K562 (cell line): ENCODE measurements at regions not wholly inside any gene's neighbourhood (a gene's known extent, or its start where the extent isn't known, plus 50 kb on each side); places are given as distances from the start of the nearest gene placed in this dataset.

ENCODE experiments used
- CREB1 ChIP-seq, 2 experiments: sonication (generic) in 1 of 2; formaldehyde crosslinking in 1 of 2; IDR thresholded peaks; 2 replicates each; pipeline versions ENCODE4 v1.6.1 to v1.8.0; 2012 to 2022; ENCODE audit warnings: inconsistent platforms in 1 of 2, mild to moderate bottlenecking in 1 of 2, missing genetic modification reagents in 1 of 2, moderate library complexity in 1 of 2
- CTCF ChIP-seq, 3 experiments: IDR thresholded peaks in 2 of 3; conservative IDR thresholded peaks in 1 of 3; 2 replicates each; pipeline ENCODE4 v1.5.1; 2011 to 2012; ENCODE audit warnings: low read length in 3 of 3, mild to moderate bottlenecking in 3 of 3, control low read depth in 2 of 3, improper control_type of control experiment in 1 of 3, inconsistent platforms in 1 of 3, low read depth in 1 of 3, mixed read lengths in 1 of 3, moderate library complexity in 1 of 3; ENCODE audit not compliant: insufficient read depth in 2 of 3
- EP300 ChIP-seq: IDR thresholded peaks from 2 replicates; pipeline ENCODE4 v1.6.1; 2012; ENCODE audit warnings: low read length, improper control_type of control experiment
- JUNB ChIP-seq: fragments of 450-650 bp; formaldehyde crosslinking; conservative IDR thresholded peaks from 2 replicates; pipeline ENCODE4 v1.4.0; 2020; ENCODE audit warnings: mild to moderate bottlenecking
- L3MBTL2 ChIP-seq: fragments of 450-650 bp; IDR thresholded peaks from 2 replicates; pipeline ENCODE4 v1.6.1; 2016; ENCODE audit warnings: mild to moderate bottlenecking, moderate library complexity
- POLR2A ChIP-seq: fragments of 450-650 bp; conservative IDR thresholded peaks from 2 replicates; pipeline ENCODE4 v1.6.1; 2016
- RBM25 ChIP-seq: fragments of 200-400 bp; formaldehyde crosslinking; IDR thresholded peaks from 2 replicates; pipeline ENCODE4 v1.6.1; 2018; ENCODE audit warnings: low read length, low read depth, moderate library complexity; ENCODE audit not compliant: severe bottlenecking
- SNAPC5 ChIP-seq: fragments of 250-450 bp; sonication (Bioruptor Pico); IDR thresholded peaks from 2 replicates; pipeline ENCODE4 v1.8.0; 2021; ENCODE audit warnings: moderate library complexity, mild to moderate bottlenecking, inconsistent platforms
- TGIF2 ChIP-seq: sonication (generic); formaldehyde crosslinking; IDR thresholded peaks from 2 replicates; pipeline ENCODE4 v1.8.1; 2022; ENCODE audit warnings: mild to moderate bottlenecking, missing genetic modification reagents, moderate library complexity
- ZBTB11 ChIP-seq, 3 experiments: fragments of 200-800 bp in 1 of 3; fragments of 250-450 bp in 1 of 3; fragments of 450-650 bp in 1 of 3; sonication (Bioruptor Pico) in 1 of 3; sonication (Bioruptor generic) in 1 of 3; formaldehyde crosslinking in 1 of 3; IDR thresholded peaks; 2 replicates each; pipeline versions ENCODE4 v1.6.1 to v1.8.0; 2016 to 2022; ENCODE audit warnings: mild to moderate bottlenecking in 2 of 3, missing genetic modification characterization in 2 of 3, missing compliant biosample characterization in 1 of 3, moderate library complexity in 1 of 3
- ZNF133 ChIP-seq: fragments of 250-450 bp; sonication (Bioruptor Pico); IDR thresholded peaks from 2 replicates; pipeline ENCODE4 v1.4.0; 2020; ENCODE audit warnings: mild to moderate bottlenecking
- ZNF354B ChIP-seq: fragments of 250-450 bp; sonication (Bioruptor Pico); IDR thresholded peaks from 2 replicates; pipeline ENCODE4 v1.4.0; 2020
- TF ChIP-seq, protein P1 (sequence below): sonication (generic); formaldehyde crosslinking; IDR thresholded peaks from 2 replicates; pipeline ENCODE4 v1.8.0; 2023; ENCODE audit warnings: mild to moderate bottlenecking, missing genetic modification reagents

DNA sequence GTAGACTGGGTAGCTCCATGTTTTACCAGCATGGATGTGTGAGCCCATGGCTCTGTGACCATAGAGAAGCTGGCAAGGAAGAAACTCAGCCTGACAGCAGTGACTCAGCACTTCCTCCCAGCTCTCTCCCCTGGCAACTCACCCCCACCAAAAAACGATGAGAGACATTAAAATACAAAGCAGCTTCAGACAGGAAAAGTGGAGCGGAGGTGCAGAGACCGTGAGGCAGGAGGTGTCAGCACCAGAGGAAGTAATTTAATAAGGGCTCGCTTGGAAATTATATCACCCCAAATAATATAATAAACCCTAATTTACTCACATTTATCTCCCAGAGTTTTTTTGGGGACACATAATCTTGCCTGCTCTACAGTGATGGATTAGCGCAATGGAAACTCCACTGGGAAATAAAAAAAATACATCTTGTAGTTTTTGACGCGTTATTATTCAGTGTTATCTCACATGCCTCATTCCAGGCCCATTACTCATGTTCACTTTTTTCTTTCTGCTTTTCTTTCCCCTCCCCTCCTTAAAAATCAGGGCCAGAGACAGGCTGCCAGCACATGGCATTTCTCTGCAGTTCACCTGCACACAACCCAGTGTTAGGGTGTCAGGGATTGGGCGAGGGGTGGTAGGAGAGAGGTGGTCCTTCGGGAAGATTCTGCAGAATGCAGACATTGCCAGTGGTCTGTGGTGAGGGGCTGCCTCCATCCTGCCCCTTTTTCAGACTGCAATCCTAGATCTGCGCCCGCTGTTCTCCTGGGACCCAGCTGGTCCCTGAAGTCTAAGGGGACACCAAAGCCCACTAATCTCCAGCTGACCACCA lies 170.8 kb downstream of the BUD13 start:
- TF ChIP-seq SNAPC5 (CRISPR knock-in tag) (no peak), CTCF (IDR thresholded peaks at IDR 0.05 in 2 of 3, conservative IDR thresholded peaks at IDR 0.05 in 1 of 3; ENCODE audit: insufficient read depth in 2 of 3, low read depth in 1 of 3, low read length in 3 of 3) (no peak), JUNB (CRISPR knock-in tag) (no peak), EP300 (no peak), RBM25 (no peak), L3MBTL2 (no peak), ZNF133 (CRISPR knock-in tag) (no peak), ZNF354B (CRISPR knock-in tag) (no peak), ZBTB11 (CRISPR knock-in tag; IDR thresholded peaks at IDR 0.05) (no peak), POLR2A (no peak), TGIF2 (CRISPR knock-in tag) (no peak), CREB1 (IDR thresholded peaks at IDR 0.05) (no peak), CREB1 (CRISPR knock-in tag; IDR thresholded peaks at IDR 0.05) (no peak)
- TF ChIP-seq, protein P1, sequence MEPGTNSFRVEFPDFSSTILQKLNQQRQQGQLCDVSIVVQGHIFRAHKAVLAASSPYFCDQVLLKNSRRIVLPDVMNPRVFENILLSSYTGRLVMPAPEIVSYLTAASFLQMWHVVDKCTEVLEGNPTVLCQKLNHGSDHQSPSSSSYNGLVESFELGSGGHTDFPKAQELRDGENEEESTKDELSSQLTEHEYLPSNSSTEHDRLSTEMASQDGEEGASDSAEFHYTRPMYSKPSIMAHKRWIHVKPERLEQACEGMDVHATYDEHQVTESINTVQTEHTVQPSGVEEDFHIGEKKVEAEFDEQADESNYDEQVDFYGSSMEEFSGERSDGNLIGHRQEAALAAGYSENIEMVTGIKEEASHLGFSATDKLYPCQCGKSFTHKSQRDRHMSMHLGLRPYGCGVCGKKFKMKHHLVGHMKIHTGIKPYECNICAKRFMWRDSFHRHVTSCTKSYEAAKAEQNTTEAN: no peak
